A673 (cell line): ENCODE measurements at regions not wholly inside any gene's neighbourhood (a gene's known extent, or its start where the extent isn't known, plus 50 kb on each side); places are given as distances from the start of the nearest gene placed in this dataset.
"Not testable (repeated sequence)": the region's sequence is repeated elsewhere in the genome, so short reads cannot be mapped to it uniquely, and the experiment has no call there.

Experiments
- BruUV-seq: library from RNA; stranded (reverse); fragments of 400-500 nt; replicated peaks from 2 replicates; lab custom pipeline; 2021; lab: Mats Ljungman, UMichigan
- CTCF ChIA-PET: fragments of 300-600 bp; sonication (Branson Sonifier 250); formaldehyde crosslinking; loops from one replicate; lab custom pipeline; 2022; ENCODE audit warnings: antibody characterized with exemption; lab: Charles Lee
- POLR2A ChIA-PET: fragments of 300-600 bp; sonication (Branson Sonifier 250); formaldehyde crosslinking; loops from one replicate; lab custom pipeline; 2022; ENCODE audit warnings: antibody characterized with exemption; ENCODE audit not compliant: low non-redundant PET; lab: Charles Lee
- DNase-seq: peaks from one replicate; pipeline ENCODE4 v3.0.0-alpha.2; 2015; ENCODE audit warnings: low spot score
- H3K27ac ChIP-seq: fragments of 200-600 bp; sonication (generic); 2 replicates; pipeline ENCODE4 v1.5.1; 2016; ENCODE audit warnings: mixed run types, low read depth, mild to moderate bottlenecking, mixed read lengths, antibody characterized with exemption, low read length; ENCODE audit not compliant: poor library complexity, severe bottlenecking
- H3K27me3 ChIP-seq: fragments of 200-600 bp; sonication (generic); replicated peaks from 2 replicates; pipeline ENCODE4 v1.6.1; 2017; ENCODE audit warnings: mixed run types, low read depth, mild to moderate bottlenecking, mixed read lengths, antibody characterized with exemption, low read length; ENCODE audit not compliant: insufficient read depth, poor library complexity
- H3K36me3 ChIP-seq: fragments of 200-600 bp; sonication (generic); 2 replicates; pipeline ENCODE4 v1.6.1; 2016; ENCODE audit warnings: mixed run types, mild to moderate bottlenecking, mixed read lengths, antibody characterized with exemption, low read length; ENCODE audit not compliant: insufficient read depth, poor library complexity, severe bottlenecking
- H3K4me1 ChIP-seq: fragments of 200-600 bp; sonication (generic); 2 replicates; pipeline ENCODE4 v1.6.1; 2017; ENCODE audit warnings: mixed run types, mild to moderate bottlenecking, mixed read lengths, antibody characterized with exemption, low read length; ENCODE audit not compliant: insufficient read depth, poor library complexity, severe bottlenecking
- H3K4me3 ChIP-seq: fragments of 200-600 bp; sonication (generic); 2 replicates; pipeline ENCODE4 v1.5.1; 2016; ENCODE audit warnings: low read depth, mixed run types, mild to moderate bottlenecking, mixed read lengths, low read length; ENCODE audit not compliant: poor library complexity, severe bottlenecking
- H3K9me3 ChIP-seq: fragments of 200-600 bp; sonication (generic); 2 replicates; pipeline ENCODE4 v1.6.1; 2016; ENCODE audit warnings: mixed run types, low read depth, mild to moderate bottlenecking, mixed read lengths, antibody characterized with exemption, low read length; ENCODE audit not compliant: poor library complexity, severe bottlenecking
- CTCF ChIP-seq: fragments of 300-800, 200-600 bp; sonication (generic); conservative IDR thresholded peaks from 2 replicates; pipeline ENCODE4 v1.5.1; 2017; ENCODE audit warnings: low read depth, mild to moderate bottlenecking, antibody characterized with exemption, low read length, moderate library complexity, mixed read lengths
- EZH2 ChIP-seq: fragments of 200-600 bp; sonication (generic); IDR thresholded peaks from 2 replicates; pipeline ENCODE4 v1.6.1; 2017; ENCODE audit warnings: borderline replicate concordance, low read depth, mild to moderate bottlenecking, mixed read lengths, antibody characterized with exemption, low read length; ENCODE audit not compliant: poor library complexity, severe bottlenecking
- intact Hi-C: fragments of 100-400 bp; cut with micrococcal nuclease; formaldehyde crosslinking; loops from one replicate; pipeline ENCODE4 v1.10.0; 2022; ENCODE audit not compliant: unreplicated experiment

DNA sequence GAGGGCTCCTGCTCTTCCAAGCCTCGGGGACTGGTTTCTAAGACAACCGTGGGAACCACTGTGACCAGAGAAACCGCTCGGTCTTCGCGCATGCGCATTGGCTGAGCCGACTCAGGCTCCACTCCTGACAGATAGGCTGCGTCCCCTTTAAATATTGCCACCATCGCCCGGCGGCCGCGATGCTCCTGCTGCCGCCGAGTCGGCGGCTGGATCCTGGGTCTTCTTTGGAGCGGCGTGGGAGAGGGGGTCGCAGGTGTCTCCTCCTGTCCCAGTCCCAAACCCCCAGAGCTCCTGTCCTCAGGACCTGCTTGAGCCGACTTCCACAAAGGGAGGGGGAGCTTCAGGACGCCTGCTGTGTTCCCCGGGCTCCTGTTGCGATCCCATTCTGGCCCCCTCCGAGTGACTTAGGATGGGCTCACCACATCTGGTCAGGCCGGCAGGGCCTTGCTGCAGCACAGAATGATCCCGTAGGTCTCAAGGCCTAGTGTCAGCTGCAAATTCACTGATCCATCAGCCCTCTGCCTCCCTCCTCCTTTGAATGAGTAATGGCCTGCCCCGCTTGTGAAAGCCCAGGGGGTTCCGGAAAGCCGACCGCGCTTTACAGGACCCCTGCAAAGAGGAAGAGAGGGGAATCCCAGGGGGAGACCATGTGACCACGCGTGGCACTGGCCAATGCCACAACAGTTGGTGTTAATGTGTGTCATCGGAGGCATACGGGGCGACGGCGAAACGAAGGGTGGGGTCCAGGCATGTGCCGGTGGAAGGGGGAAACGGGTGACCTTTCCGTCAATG lies 683.2 kb upstream of the TPTE start:
- Histone ChIP-seq H3K9me3 (peaks cover 34% of the 10 kb centered on the region), H3K27ac (no peak overlapping the region), H3K27me3 (no peaks in the 10 kb centered on the region), H3K36me3 (no peaks in the 10 kb centered on the region), H3K4me3 (no peak overlapping the region), H3K4me1 (no peaks in the 10 kb centered on the region)
- BruUV-seq, result no TSS peak
- no peak for TF ChIP-seq CTCF
- no peak for TF ChIP-seq EZH2
- CTCF ChIA-PET, result no interaction called here
- POLR2A ChIA-PET, result no interaction called here
- intact Hi-C loops, result no loop called here
- no peak for DNase-seq

GRCh38 chr21:9838738-9839642 lies 682.4 kb upstream of the TPTE start:
- POLR2A ChIA-PET, result no interaction called here
- BruUV-seq, result no TSS peak
- TF ChIP-seq EZH2, result no peak
- TF ChIP-seq CTCF, result no peak

GRCh38 chr21:9844106-9844505 lies 677.3 kb upstream of the TPTE start:
- H3K36me3 ChIP-seq, BruUV-seq, intact Hi-C loops, H3K27me3 ChIP-seq, DNase-seq, H3K27ac ChIP-seq, H3K4me3 ChIP-seq, CTCF ChIA-PET, H3K4me1 ChIP-seq, POLR2A ChIA-PET: not testable (repeated sequence)
- H3K9me3 ChIP-seq, result peaks cover 35% of the 10 kb centered on the region

More at GRCh38 chr21:9838738-9839642, 682.4 kb upstream of the TPTE start:
- Histone ChIP-seq H3K27ac (no peak overlapping the region), H3K27me3 (no peaks in the 10 kb centered on the region), H3K36me3 (no peaks in the 10 kb centered on the region), H3K9me3 (peaks cover 36% of the 10 kb centered on the region), H3K4me1 (no peaks in the 10 kb centered on the region), H3K4me3 (no peak overlapping the region)
- DNase-seq, result no peak
- CTCF ChIA-PET, result no interaction called here
- intact Hi-C loops, result no loop called here

DNA sequence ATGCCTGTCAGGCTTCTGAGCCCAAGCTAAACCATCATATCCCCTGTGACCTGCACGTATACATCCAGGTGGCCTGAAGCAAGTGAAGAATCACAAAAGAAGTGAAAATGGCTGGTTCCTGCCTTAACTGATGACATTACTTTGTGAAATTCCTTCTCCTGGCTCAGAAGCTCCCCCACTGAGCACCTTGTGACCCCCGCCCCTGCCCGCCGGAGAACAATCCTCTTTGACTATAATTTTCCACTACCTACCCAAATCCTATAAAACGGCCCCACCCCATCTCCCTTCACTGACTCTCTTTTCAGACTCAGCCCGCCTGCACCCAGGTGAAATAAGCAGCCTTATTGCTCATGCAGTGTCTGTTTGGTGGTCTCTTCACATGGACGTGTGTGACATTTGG lies 673.9 kb upstream of the TPTE start:
- H3K36me3 ChIP-seq, H3K27me3 ChIP-seq, DNase-seq, H3K27ac ChIP-seq, H3K4me3 ChIP-seq, H3K4me1 ChIP-seq, POLR2A ChIA-PET, CTCF ChIA-PET, intact Hi-C loops, BruUV-seq: not testable (repeated sequence)
- peaks cover 23% of the 10 kb centered on the region for H3K9me3 ChIP-seq

DNA sequence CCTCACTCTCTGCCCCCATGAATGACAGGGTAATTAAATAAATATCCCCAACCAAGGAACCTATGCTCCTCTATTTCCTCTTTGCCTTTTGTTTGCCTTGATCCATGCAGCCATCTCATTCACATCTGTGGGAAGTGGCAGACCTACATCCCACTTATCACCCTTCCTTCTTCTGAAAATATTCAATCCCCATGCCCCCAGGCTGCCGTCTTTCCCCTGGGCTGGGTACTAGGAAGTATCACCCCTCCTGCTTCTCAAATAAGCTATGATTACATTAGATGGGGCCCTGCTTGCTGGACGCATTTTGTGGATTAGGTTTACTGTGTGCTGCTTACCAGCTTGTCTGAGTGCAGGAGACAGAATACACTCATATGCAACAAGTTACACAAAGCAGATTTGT lies 670.2 kb upstream of the TPTE start:
- BruUV-seq, intact Hi-C loops, H3K27ac ChIP-seq, H3K27me3 ChIP-seq, POLR2A ChIA-PET, H3K4me3 ChIP-seq, DNase-seq, H3K4me1 ChIP-seq, CTCF ChIA-PET, H3K36me3 ChIP-seq: not testable (repeated sequence)
- peaks cover 22% of the 10 kb centered on the region for H3K9me3 ChIP-seq
